ENCODE measurements at regions not wholly inside any gene's neighbourhood (a gene's known extent, or its start where the extent isn't known, plus 50 kb on each side); places are given as distances from the start of the nearest gene placed in this dataset.

DNA sequence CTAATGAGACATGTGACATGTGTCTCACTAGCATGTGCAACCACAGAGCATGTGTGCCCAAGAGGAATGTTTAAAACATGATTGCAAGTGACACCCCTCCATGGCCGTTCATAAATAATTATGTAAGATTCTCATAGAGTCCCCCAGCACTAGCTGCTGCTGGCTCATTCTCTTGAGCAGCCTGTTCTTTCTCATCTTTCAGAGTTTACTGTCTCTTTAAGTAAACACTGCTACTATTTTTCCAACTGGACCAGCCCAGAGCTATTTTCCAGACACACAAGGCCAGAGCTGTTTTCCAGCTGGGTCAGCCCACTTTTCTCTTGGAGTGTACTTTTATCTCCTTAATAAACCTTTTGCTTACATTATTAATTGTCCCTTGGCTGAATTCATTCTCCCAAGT lies 326.8 kb upstream of the DLGAP1 start:
- TF ChIP-seq EZH2 (IDR thresholded peaks at IDR 0.05; ENCODE audit: borderline replicate concordance, low read depth, low read length, poor library complexity, severe bottlenecking) (no peak), CTCF (conservative IDR thresholded peaks at IDR 0.05; ENCODE audit: low read depth, low read length) (no peak)
